ENCODE measurements at regions not wholly inside any gene's neighbourhood (a gene's known extent, or its start where the extent isn't known, plus 50 kb on each side); places are given as distances from the start of the nearest gene placed in this dataset.

DNA sequence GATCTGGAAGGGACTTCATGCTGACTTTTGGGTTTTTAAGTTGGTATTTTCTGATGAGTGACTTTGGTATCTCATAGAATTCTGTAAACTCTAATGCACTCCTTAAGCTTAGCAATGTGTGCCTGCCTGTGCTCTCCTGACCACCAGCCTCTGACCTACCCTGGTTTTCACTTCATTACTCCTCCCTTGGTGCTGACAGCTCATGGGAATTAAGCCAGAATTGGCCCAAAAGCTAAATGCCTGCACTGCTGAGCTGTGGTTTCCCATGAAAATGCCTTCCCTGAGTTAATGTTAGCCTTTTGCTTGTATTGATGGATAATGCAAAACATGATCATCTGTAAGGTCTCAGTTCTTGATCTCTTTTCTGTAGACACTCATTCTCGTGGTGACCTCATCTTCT, 308.0 kb downstream of the DOCK8 start:
- TF ChIP-seq EP300 (IDR thresholded peaks at IDR 0.05; ENCODE audit: borderline replicate concordance) (no peak), CEBPB (IDR thresholded peaks at IDR 0.05) (no peak), MAX (IDR thresholded peaks at IDR 0.05) (no peak)
- TF ChIP-seq, protein P1, sequence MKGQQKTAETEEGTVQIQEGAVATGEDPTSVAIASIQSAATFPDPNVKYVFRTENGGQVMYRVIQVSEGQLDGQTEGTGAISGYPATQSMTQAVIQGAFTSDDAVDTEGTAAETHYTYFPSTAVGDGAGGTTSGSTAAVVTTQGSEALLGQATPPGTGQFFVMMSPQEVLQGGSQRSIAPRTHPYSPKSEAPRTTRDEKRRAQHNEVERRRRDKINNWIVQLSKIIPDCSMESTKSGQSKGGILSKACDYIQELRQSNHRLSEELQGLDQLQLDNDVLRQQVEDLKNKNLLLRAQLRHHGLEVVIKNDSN (IDR thresholded peaks at IDR 0.05), result no peak
